Progenitor cell of endocrine pancreas (in vitro differentiated cells): ENCODE measurements at regions not wholly inside any gene's neighbourhood (a gene's known extent, or its start where the extent isn't known, plus 50 kb on each side); places are given as distances from the start of the nearest gene placed in this dataset.
"Not testable (repeated sequence)": the region's sequence is repeated elsewhere in the genome, so short reads cannot be mapped to it uniquely, and the experiment has no call there.

ENCODE experiments used
- DNase-seq: peaks from one replicate; pipeline ENCODE4 v3.0.0; 2021; ENCODE audit warnings: low spot score; ENCODE audit not compliant: unreplicated experiment
- H3K27ac Mint-ChIP-seq: 2 replicates; pipeline ENCODE4 v1.8.0; 2021; ENCODE audit warnings: mild to moderate bottlenecking, moderate library complexity, mixed read lengths
- H3K27me3 Mint-ChIP-seq: 2 replicates; pipeline ENCODE4 v1.8.0; 2021; ENCODE audit warnings: mixed read lengths
- H3K36me3 Mint-ChIP-seq: 2 replicates; pipeline ENCODE4 v1.8.0; 2022; ENCODE audit warnings: mixed read lengths; ENCODE audit not compliant: insufficient read depth
- H3K4me1 Mint-ChIP-seq: 2 replicates; pipeline ENCODE4 v1.8.0; 2021; ENCODE audit warnings: low read depth, mixed read lengths
- H3K4me3 Mint-ChIP-seq: 2 replicates; pipeline ENCODE4 v1.8.0; 2021; ENCODE audit warnings: low read depth, mild to moderate bottlenecking, moderate library complexity, mixed read lengths
- H3K9me3 Mint-ChIP-seq: 2 replicates; pipeline ENCODE4 v1.8.0; 2021; ENCODE audit warnings: low read depth, mixed read lengths
- CTCF ChIP-seq: fragments of 200-600 bp; sonication (generic); IDR thresholded peaks from one replicate; pipeline ENCODE4 v1.5.0; 2021; ENCODE audit warnings: antibody characterized with exemption, mild to moderate bottlenecking; ENCODE audit not compliant: unreplicated experiment

- Mint-ChIP-seq H3K27me3 (peaks cover 27% of the 10 kb centered on the region), H3K4me3 (no peak overlapping the region), H3K36me3 (no peaks in the 10 kb centered on the region), H3K4me1 (peaks cover 2% of the 10 kb centered on the region), H3K27ac (no peak overlapping the region), H3K9me3 (no peaks in the 10 kb centered on the region)
- no peak for TF ChIP-seq CTCF
- DNase-seq = no peak
These were observed 100.3 kb upstream of the OTOS start for GRCh38 chr2:240240781-240241180.

GRCh38 chr2:240241572-240241971, 101.1 kb upstream of the OTOS start:
- no peak overlapping the region for H3K27ac Mint-ChIP-seq
- H3K9me3 Mint-ChIP-seq = no peaks in the 10 kb centered on the region
- peaks cover 2% of the 10 kb centered on the region for H3K4me1 Mint-ChIP-seq

GRCh38 chr2:240243049-240243448, 102.6 kb upstream of the OTOS start:
- H3K9me3 Mint-ChIP-seq, DNase-seq, H3K4me3 Mint-ChIP-seq, H3K36me3 Mint-ChIP-seq, H3K27ac Mint-ChIP-seq, H3K4me1 Mint-ChIP-seq: not testable (repeated sequence)
- peaks cover 27% of the 10 kb centered on the region for H3K27me3 Mint-ChIP-seq

More at GRCh38 chr2:240241572-240241971, 101.1 kb upstream of the OTOS start:
- no peak for DNase-seq
- peaks cover 27% of the 10 kb centered on the region for H3K27me3 Mint-ChIP-seq
- no peaks in the 10 kb centered on the region for H3K36me3 Mint-ChIP-seq
- no peak for TF ChIP-seq CTCF
- H3K4me3 Mint-ChIP-seq = no peak overlapping the region

GRCh38 chr2:240244543-240244942, 104.1 kb upstream of the OTOS start:
- H3K27ac Mint-ChIP-seq = no peak overlapping the region
- H3K36me3 Mint-ChIP-seq = no peaks in the 10 kb centered on the region
- no peak for DNase-seq
- H3K9me3 Mint-ChIP-seq = no peaks in the 10 kb centered on the region
- no peak for TF ChIP-seq CTCF
- no peak overlapping the region for H3K4me3 Mint-ChIP-seq
- peaks cover 16% of the 10 kb centered on the region for H3K27me3 Mint-ChIP-seq
- no peaks in the 10 kb centered on the region for H3K4me1 Mint-ChIP-seq

- no peak overlapping the region for H3K27ac Mint-ChIP-seq
- H3K9me3 Mint-ChIP-seq = no peaks in the 10 kb centered on the region
- no peaks in the 10 kb centered on the region for H3K36me3 Mint-ChIP-seq
- no peak for TF ChIP-seq CTCF
- no peak overlapping the region for H3K4me3 Mint-ChIP-seq
- peaks cover 3% of the 10 kb centered on the region for H3K4me1 Mint-ChIP-seq
- DNase-seq = no peak
- peaks cover 12% of the 10 kb centered on the region for H3K27me3 Mint-ChIP-seq
These were observed 104.7 kb upstream of the OTOS start for GRCh38 chr2:240245184-240245583.

GRCh38 chr2:240245706-240246105, 105.2 kb upstream of the OTOS start:
- TF ChIP-seq CTCF = no peak
- Mint-ChIP-seq H3K27me3 (peaks cover 6% of the 10 kb centered on the region), H3K27ac (no peak overlapping the region), H3K9me3 (no peaks in the 10 kb centered on the region), H3K4me1 (peaks cover 3% of the 10 kb centered on the region), H3K4me3 (no peak overlapping the region), H3K36me3 (no peaks in the 10 kb centered on the region)
- no peak for DNase-seq
